Erythroblast (primary cell): ENCODE measurements at regions not wholly inside any gene's neighbourhood (a gene's known extent, or its start where the extent isn't known, plus 50 kb on each side); places are given as distances from the start of the nearest gene placed in this dataset.

Source experiments
- GATA1 ChIP-seq: IDR thresholded peaks from 2 replicates; pipeline ENCODE4 v1.6.1; 2011; ENCODE audit warnings: low read depth, mild to moderate bottlenecking, control low read depth, low read length, moderate library complexity
- POLR2A ChIP-seq: IDR thresholded peaks from 2 replicates; pipeline ENCODE4 v1.6.1; 2011; ENCODE audit warnings: mild to moderate bottlenecking, low read length

GRCh38 chr9:79145442-79145841 lies 426.3 kb upstream of the TLE4 start:
- TF ChIP-seq POLR2A (no peak), GATA1 (no peak)
